ENCODE measurements at regions not wholly inside any gene's neighbourhood (a gene's known extent, or its start where the extent isn't known, plus 50 kb on each side); places are given as distances from the start of the nearest gene placed in this dataset.

DNA sequence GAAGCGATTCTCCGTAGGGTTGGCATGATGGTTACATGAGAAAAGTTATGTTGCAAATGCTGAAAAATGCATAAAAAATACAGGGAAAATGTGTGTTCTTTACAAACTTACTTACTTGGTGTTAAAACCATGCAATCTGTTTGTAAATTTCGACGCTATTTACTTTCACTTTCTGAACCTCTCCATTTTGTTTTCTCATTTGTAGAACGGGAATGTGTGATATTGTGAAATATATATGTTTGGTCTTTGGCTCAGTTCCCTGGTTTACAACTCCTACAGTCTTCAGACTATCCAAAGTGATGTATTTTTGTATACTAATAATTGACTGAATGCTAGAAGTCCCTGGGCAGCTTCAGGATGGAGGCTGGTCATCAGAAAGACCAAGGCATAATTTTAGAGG lies 982.3 kb downstream of the ADGRL2 start:
- no peak overlapping the region for H3K4me2 ChIP-seq (ENCODE audit: control insufficient read depth, insufficient read depth)
- H3K79me2 ChIP-seq (ENCODE audit: control insufficient read depth, insufficient read depth, low read length) = no peaks in the 10 kb centered on the region
- in situ Hi-C loops (cut with MboI) = no loop called here
- no peak overlapping the region for H2AFZ ChIP-seq (ENCODE audit: control insufficient read depth, low read depth, low read length)
- intact Hi-C loops (cut with micrococcal nuclease; ENCODE audit: unreplicated experiment) = no loop called here
- 43% methylated on average over 5 of the region's 5 CpGs for WGBS (ENCODE audit: insufficient coverage, insufficient replicate concordance, low lambda C conversion rate, missing lambda C conversion rate)
- FAIRE-seq = no peak
- POLR2A ChIA-PET = no interaction called here
- ATAC-seq = no peak
- no peaks in the 10 kb centered on the region for H3K27me3 ChIP-seq (replicated peaks in 1 of 2; ENCODE audit: control insufficient read depth in 2 of 2, insufficient read depth in 2 of 2, low read length in 1 of 2)
- TF ChIP-seq TBL1XR1 (IDR thresholded peaks at IDR 0.05; ENCODE audit: low read depth, low read length) (no peak), CBFB (IDR thresholded peaks at IDR 0.05; ENCODE audit: low read depth) (no peak), POU2F2 (IDR thresholded peaks at IDR 0.05; ENCODE audit: borderline replicate concordance, low read depth, low read length) (no peak)
- TF ChIP-seq, protein P1, sequence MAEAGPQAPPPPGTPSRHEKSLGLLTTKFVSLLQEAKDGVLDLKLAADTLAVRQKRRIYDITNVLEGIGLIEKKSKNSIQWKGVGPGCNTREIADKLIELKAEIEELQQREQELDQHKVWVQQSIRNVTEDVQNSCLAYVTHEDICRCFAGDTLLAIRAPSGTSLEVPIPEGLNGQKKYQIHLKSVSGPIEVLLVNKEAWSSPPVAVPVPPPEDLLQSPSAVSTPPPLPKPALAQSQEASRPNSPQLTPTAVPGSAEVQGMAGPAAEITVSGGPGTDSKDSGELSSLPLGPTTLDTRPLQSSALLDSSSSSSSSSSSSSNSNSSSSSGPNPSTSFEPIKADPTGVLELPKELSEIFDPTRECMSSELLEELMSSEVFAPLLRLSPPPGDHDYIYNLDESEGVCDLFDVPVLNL (IDR thresholded peaks at IDR 0.05; ENCODE audit: low read depth, low read length) = no peak
- TF ChIP-seq, protein P2, sequence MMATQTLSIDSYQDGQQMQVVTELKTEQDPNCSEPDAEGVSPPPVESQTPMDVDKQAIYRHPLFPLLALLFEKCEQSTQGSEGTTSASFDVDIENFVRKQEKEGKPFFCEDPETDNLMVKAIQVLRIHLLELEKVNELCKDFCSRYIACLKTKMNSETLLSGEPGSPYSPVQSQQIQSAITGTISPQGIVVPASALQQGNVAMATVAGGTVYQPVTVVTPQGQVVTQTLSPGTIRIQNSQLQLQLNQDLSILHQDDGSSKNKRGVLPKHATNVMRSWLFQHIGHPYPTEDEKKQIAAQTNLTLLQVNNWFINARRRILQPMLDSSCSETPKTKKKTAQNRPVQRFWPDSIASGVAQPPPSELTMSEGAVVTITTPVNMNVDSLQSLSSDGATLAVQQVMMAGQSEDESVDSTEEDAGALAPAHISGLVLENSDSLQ (IDR thresholded peaks at IDR 0.05) = no peak
- RAD21 ChIA-PET (ENCODE audit: unreplicated experiment) = no interaction called here
- no TSS peak for BruUV-seq (replicated peaks)
- no peaks in the 10 kb centered on the region for H3K9me3 ChIP-seq (replicated peaks; ENCODE audit: control insufficient read depth, insufficient read depth, low read length)
- CTCF ChIA-PET = no interaction called here
- DNase-seq (ENCODE audit: low read depth, low spot score) = no peak
- no peaks in the 10 kb centered on the region for H3K4me1 ChIP-seq (ENCODE audit: control insufficient read depth, insufficient read depth, low read length)
- H3K27ac ChIP-seq (ENCODE audit: control insufficient read depth, insufficient read depth) = no peak overlapping the region
- H3K4me3 ChIP-seq = no peak overlapping the region
- SMC1A ChIA-PET (ENCODE audit: uncharacterized antibody, unreplicated experiment) = no interaction called here
- no peaks in the 10 kb centered on the region for H3K36me3 ChIP-seq (ENCODE audit: control insufficient read depth in 2 of 2, insufficient read depth in 2 of 2, low read length in 1 of 2)
- H4K20me1 ChIP-seq (ENCODE audit: control insufficient read depth, insufficient read depth) = no peaks in the 10 kb centered on the region
- no peak overlapping the region for H3K9ac ChIP-seq (ENCODE audit: control insufficient read depth, insufficient read depth, low read length)

DNA sequence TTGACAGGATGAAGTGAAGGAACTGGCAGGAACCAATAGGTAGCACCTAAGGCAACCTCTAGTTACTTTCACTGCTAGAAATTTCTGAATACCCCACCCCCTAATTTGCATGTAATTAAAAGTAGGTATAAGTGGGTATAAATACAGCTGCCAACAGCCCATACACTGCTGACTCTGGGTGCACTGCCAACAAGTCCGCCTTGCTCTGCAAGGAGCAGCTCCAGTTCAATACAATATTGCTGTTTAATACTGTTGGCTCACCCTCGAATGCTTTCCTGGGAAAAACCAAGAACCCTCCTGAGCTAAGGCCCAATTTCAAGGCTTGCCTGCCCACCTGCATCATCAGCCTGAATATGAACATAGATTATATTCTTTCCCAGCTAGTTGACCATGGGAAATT lies 981.9 kb downstream of the ADGRL2 start:
- Histone ChIP-seq H3K4me3 (no peak overlapping the region), H4K20me1 (ENCODE audit: control insufficient read depth, insufficient read depth) (no peaks in the 10 kb centered on the region), H3K4me2 (ENCODE audit: control insufficient read depth, insufficient read depth) (no peak overlapping the region), H2AFZ (ENCODE audit: control insufficient read depth, low read depth, low read length) (no peak overlapping the region), H3K9me3 (replicated peaks; ENCODE audit: control insufficient read depth, insufficient read depth, low read length) (no peaks in the 10 kb centered on the region), H3K36me3 (ENCODE audit: control insufficient read depth in 2 of 2, insufficient read depth in 2 of 2, low read length in 1 of 2) (no peaks in the 10 kb centered on the region), H3K27ac (ENCODE audit: control insufficient read depth, insufficient read depth) (no peak overlapping the region), H3K27me3 (replicated peaks in 1 of 2; ENCODE audit: control insufficient read depth in 2 of 2, insufficient read depth in 2 of 2, low read length in 1 of 2) (no peaks in the 10 kb centered on the region), H3K4me1 (ENCODE audit: control insufficient read depth, insufficient read depth, low read length) (no peaks in the 10 kb centered on the region), H3K9ac (ENCODE audit: control insufficient read depth, insufficient read depth, low read length) (no peak overlapping the region), H3K79me2 (ENCODE audit: control insufficient read depth, insufficient read depth, low read length) (no peaks in the 10 kb centered on the region)
- intact Hi-C loops (cut with micrococcal nuclease; ENCODE audit: unreplicated experiment) (no loop called here), in situ Hi-C loops (cut with MboI) (no loop called here)
- ChIA-PET SMC1A (ENCODE audit: uncharacterized antibody, unreplicated experiment) (no interaction called here), CTCF (no interaction called here), RAD21 (ENCODE audit: unreplicated experiment) (no interaction called here), POLR2A (no interaction called here)
- DNase-seq (ENCODE audit: low read depth, low spot score) = no peak
- FAIRE-seq = no peak
- ATAC-seq = no peak
- BruUV-seq (replicated peaks) = no TSS peak
- WGBS (ENCODE audit: insufficient coverage, insufficient replicate concordance, low lambda C conversion rate, missing lambda C conversion rate) = 28% methylated on average over 2 of the region's 2 CpGs
- TF ChIP-seq KLF5 (IDR thresholded peaks at IDR 0.05; ENCODE audit: partially characterized antibody) = no peak
- TF ChIP-seq RBBP5 (conservative IDR thresholded peaks at IDR 0.05) = no peak
- TF ChIP-seq SP1 (IDR thresholded peaks at IDR 0.05; ENCODE audit: low read depth, low read length) = no peak
- TF ChIP-seq, protein P3, sequence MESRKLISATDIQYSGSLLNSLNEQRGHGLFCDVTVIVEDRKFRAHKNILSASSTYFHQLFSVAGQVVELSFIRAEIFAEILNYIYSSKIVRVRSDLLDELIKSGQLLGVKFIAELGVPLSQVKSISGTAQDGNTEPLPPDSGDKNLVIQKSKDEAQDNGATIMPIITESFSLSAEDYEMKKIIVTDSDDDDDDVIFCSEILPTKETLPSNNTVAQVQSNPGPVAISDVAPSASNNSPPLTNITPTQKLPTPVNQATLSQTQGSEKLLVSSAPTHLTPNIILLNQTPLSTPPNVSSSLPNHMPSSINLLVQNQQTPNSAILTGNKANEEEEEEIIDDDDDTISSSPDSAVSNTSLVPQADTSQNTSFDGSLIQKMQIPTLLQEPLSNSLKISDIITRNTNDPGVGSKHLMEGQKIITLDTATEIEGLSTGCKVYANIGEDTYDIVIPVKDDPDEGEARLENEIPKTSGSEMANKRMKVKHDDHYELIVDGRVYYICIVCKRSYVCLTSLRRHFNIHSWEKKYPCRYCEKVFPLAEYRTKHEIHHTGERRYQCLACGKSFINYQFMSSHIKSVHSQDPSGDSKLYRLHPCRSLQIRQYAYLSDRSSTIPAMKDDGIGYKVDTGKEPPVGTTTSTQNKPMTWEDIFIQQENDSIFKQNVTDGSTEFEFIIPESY (IDR thresholded peaks at IDR 0.05) = no peak
- TF ChIP-seq, protein P4, sequence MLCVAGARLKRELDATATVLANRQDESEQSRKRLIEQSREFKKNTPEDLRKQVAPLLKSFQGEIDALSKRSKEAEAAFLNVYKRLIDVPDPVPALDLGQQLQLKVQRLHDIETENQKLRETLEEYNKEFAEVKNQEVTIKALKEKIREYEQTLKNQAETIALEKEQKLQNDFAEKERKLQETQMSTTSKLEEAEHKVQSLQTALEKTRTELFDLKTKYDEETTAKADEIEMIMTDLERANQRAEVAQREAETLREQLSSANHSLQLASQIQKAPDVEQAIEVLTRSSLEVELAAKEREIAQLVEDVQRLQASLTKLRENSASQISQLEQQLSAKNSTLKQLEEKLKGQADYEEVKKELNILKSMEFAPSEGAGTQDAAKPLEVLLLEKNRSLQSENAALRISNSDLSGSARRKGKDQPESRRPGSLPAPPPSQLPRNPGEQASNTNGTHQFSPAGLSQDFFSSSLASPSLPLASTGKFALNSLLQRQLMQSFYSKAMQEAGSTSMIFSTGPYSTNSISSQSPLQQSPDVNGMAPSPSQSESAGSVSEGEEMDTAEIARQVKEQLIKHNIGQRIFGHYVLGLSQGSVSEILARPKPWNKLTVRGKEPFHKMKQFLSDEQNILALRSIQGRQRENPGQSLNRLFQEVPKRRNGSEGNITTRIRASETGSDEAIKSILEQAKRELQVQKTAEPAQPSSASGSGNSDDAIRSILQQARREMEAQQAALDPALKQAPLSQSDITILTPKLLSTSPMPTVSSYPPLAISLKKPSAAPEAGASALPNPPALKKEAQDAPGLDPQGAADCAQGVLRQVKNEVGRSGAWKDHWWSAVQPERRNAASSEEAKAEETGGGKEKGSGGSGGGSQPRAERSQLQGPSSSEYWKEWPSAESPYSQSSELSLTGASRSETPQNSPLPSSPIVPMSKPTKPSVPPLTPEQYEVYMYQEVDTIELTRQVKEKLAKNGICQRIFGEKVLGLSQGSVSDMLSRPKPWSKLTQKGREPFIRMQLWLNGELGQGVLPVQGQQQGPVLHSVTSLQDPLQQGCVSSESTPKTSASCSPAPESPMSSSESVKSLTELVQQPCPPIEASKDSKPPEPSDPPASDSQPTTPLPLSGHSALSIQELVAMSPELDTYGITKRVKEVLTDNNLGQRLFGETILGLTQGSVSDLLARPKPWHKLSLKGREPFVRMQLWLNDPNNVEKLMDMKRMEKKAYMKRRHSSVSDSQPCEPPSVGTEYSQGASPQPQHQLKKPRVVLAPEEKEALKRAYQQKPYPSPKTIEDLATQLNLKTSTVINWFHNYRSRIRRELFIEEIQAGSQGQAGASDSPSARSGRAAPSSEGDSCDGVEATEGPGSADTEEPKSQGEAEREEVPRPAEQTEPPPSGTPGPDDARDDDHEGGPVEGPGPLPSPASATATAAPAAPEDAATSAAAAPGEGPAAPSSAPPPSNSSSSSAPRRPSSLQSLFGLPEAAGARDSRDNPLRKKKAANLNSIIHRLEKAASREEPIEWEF (IDR thresholded peaks at IDR 0.05; ENCODE audit: insufficient replicate concordance, low read depth, low read length) = no peak
